Keratinocyte (primary cell): ENCODE measurements at regions not wholly inside any gene's neighbourhood (a gene's known extent, or its start where the extent isn't known, plus 50 kb on each side); places are given as distances from the start of the nearest gene placed in this dataset.

Experiments used
- DNase-seq: peaks from one replicate; pipeline ENCODE4 v3.0.0-alpha.2; 2011; ENCODE audit warnings: low read depth, missing footprints, low spot score
- FAIRE-seq: peaks from 2 replicates; lab custom pipeline; 2011; peaks lifted over from hg19 to GRCh38; lab: Jason Lieb, UNC
- H2AFZ ChIP-seq: 2 replicates; pipeline ENCODE4 v1.6.0; 2012; ENCODE audit warnings: low read length, control low read depth, inconsistent platforms; ENCODE audit not compliant: control insufficient read depth
- H3K27ac ChIP-seq: 2 replicates; pipeline ENCODE4 v1.5.1; 2011; ENCODE audit warnings: low read length; ENCODE audit not compliant: control insufficient read depth, insufficient read depth
- H3K27me3 ChIP-seq: 3 replicates; pipeline ENCODE4 v1.6.0; 2011; ENCODE audit warnings: low read length; ENCODE audit not compliant: control insufficient read depth, insufficient read depth; ENCODE audit errors: extremely low read depth
- H3K36me3 ChIP-seq, 2 experiments: 2 replicates in 1 of 2; 3 replicates in 1 of 2; pipeline ENCODE4 v1.5.1; 2011; ENCODE audit warnings: low read length in 2 of 2, mild to moderate bottlenecking in 1 of 2; ENCODE audit not compliant: control insufficient read depth in 2 of 2, insufficient read depth in 2 of 2; ENCODE audit errors: extremely low read depth in 1 of 2
- H3K4me1 ChIP-seq: 3 replicates; pipeline ENCODE4 v1.5.1; 2011; ENCODE audit warnings: low read length; ENCODE audit not compliant: control insufficient read depth, insufficient read depth; ENCODE audit errors: extremely low read depth
- H3K4me2 ChIP-seq: 3 replicates; pipeline ENCODE4 v1.6.0; 2011; ENCODE audit warnings: low read depth, low read length; ENCODE audit not compliant: control insufficient read depth, insufficient read depth; ENCODE audit errors: extremely low read depth
- H3K4me3 ChIP-seq, 3 experiments: fragments of 200-600 bp in 1 of 3; sonication (generic) in 1 of 3; 2 replicates in 2 of 3; 3 replicates in 1 of 3; pipeline ENCODE4 v1.5.1; 2011 to 2016; ENCODE audit warnings: low read length in 3 of 3, mild to moderate bottlenecking in 3 of 3, control low read depth in 2 of 3, inconsistent platforms in 1 of 3, low read depth in 1 of 3, mixed read lengths in 1 of 3, mixed run types in 1 of 3, moderate library complexity in 1 of 3; ENCODE audit not compliant: control insufficient read depth in 2 of 3, insufficient read depth in 2 of 3; ENCODE audit errors: extremely low read depth in 1 of 3
- H3K79me2 ChIP-seq: 2 replicates; pipeline ENCODE4 v1.6.0; 2012; ENCODE audit warnings: low read length; ENCODE audit not compliant: control insufficient read depth, insufficient read depth
- H3K9ac ChIP-seq: 3 replicates; pipeline ENCODE4 v1.6.0; 2011; ENCODE audit warnings: low read length; ENCODE audit not compliant: control insufficient read depth, insufficient read depth; ENCODE audit errors: extremely low read depth
- H3K9me1 ChIP-seq: 3 replicates; pipeline ENCODE4 v1.6.0; 2011; ENCODE audit warnings: low read length; ENCODE audit not compliant: control insufficient read depth, insufficient read depth; ENCODE audit errors: extremely low read depth
- H3K9me3 ChIP-seq: 2 replicates; pipeline ENCODE4 v1.5.1; 2012; ENCODE audit warnings: low read depth, low read length; ENCODE audit not compliant: control insufficient read depth
- H4K20me1 ChIP-seq: 3 replicates; pipeline ENCODE4 v1.6.0; 2011; ENCODE audit warnings: low read length; ENCODE audit not compliant: control insufficient read depth, insufficient read depth; ENCODE audit errors: extremely low read depth
- EZH2 ChIP-seq: IDR thresholded peaks from one replicate; pipeline ENCODE4 v1.6.1; 2012; ENCODE audit warnings: inconsistent platforms, mild to moderate bottlenecking, low read length, moderate library complexity
- dilution Hi-C: fragments of 300-500 bp; cut with MboI; formaldehyde crosslinking; loops from one replicate; pipeline ENCODE4 v1.7.0; 2020; ENCODE audit warnings: low sequenced_read_pairs; ENCODE audit not compliant: extremely low pct_ligation_motif_present
- TF ChIP-seq, protein P1 (sequence below), 3 experiments: IDR thresholded peaks in 1 of 3; conservative IDR thresholded peaks in 1 of 3; optimal IDR thresholded peaks in 1 of 3; 2 replicates in 2 of 3; 3 replicates in 1 of 3; pipeline versions ENCODE3 to v1.5.1; 2011; ENCODE audit warnings: low read length in 3 of 3, mild to moderate bottlenecking in 3 of 3, moderate library complexity in 2 of 3, control low read depth in 1 of 3, inconsistent platforms in 1 of 3; ENCODE audit not compliant: insufficient read depth in 2 of 3; ENCODE audit errors: extremely low read depth in 1 of 3

- DNase-seq (no peak), FAIRE-seq (no peak)
- Histone ChIP-seq H3K4me1 (no peaks in the 10 kb centered on the region), H2AFZ (no peak overlapping the region), H3K4me2 (no peak overlapping the region), H3K4me3 (no peak overlapping the region), H3K9me3 (no peaks in the 10 kb centered on the region), H3K9ac (no peak overlapping the region), H3K79me2 (no peaks in the 10 kb centered on the region), H3K36me3 (no peaks in the 10 kb centered on the region), H3K27ac (no peak overlapping the region), H3K9me1 (no peaks in the 10 kb centered on the region), H4K20me1 (no peaks in the 10 kb centered on the region), H3K27me3 (no peaks in the 10 kb centered on the region)
- TF ChIP-seq EZH2: no peak
- TF ChIP-seq, protein P1, sequence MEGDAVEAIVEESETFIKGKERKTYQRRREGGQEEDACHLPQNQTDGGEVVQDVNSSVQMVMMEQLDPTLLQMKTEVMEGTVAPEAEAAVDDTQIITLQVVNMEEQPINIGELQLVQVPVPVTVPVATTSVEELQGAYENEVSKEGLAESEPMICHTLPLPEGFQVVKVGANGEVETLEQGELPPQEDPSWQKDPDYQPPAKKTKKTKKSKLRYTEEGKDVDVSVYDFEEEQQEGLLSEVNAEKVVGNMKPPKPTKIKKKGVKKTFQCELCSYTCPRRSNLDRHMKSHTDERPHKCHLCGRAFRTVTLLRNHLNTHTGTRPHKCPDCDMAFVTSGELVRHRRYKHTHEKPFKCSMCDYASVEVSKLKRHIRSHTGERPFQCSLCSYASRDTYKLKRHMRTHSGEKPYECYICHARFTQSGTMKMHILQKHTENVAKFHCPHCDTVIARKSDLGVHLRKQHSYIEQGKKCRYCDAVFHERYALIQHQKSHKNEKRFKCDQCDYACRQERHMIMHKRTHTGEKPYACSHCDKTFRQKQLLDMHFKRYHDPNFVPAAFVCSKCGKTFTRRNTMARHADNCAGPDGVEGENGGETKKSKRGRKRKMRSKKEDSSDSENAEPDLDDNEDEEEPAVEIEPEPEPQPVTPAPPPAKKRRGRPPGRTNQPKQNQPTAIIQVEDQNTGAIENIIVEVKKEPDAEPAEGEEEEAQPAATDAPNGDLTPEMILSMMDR (optimal IDR thresholded peaks at IDR 0.05 in 1 of 3, IDR thresholded peaks at IDR 0.05 in 1 of 3, conservative IDR thresholded peaks at IDR 0.05 in 1 of 3; ENCODE audit: extremely low read depth in 1 of 3, insufficient read depth in 2 of 3, low read length in 3 of 3): no peak
- dilution Hi-C loops: no loop called here
Measured at GRCh38 chr9:11443631-11444030, 830.8 kb upstream of the PTPRD start.

DNA sequence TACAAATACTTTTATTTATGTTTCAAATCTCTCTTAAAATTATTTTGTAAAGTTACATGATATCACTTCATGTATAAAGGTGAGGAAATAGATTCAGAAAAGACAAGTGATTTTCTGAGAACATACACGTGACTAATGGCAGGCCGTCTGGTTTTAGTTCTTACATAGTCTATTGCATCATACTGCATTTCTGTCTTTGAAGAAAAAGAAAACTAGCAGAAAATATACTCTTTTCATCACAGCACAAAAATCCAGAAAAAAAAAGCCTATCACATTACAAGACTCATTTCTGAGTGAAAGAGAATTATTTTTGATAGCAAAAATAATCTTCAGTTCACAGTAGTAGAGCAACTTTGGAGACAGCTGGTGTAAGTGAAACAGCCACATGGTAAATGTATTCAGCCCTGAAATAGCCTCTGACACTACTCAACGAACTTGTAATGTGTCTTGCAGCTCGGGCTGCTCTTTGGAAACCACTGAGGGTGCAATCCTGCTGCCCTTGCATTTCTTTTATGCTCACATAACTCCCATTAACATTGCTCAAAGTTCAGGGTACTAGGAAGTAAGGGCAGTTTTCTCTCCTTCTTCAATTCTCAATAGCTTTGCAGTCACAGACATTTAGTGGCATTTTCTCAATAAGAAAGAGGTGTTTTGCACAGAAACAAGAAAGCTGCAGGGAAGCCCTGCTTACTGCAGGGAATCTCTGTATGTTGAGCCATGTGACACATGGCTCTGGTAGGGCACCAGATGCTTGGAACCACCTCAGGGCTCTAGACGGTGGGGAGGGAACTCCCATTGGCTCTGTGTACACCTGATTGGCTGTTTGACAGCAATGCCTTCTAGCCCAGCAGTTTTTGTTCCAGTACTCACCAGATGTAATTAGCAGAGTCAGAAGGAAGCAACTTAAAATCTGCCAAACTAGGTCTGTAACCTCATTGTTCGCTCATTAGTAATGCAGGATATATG is 845.3 kb upstream of the PTPRD start:
- Histone ChIP-seq H3K9me1 (no peaks in the 10 kb centered on the region), H3K9ac (no peak overlapping the region), H4K20me1 (no peaks in the 10 kb centered on the region), H3K4me1 (no peaks in the 10 kb centered on the region), H3K9me3 (no peaks in the 10 kb centered on the region), H3K4me2 (no peak overlapping the region), H3K79me2 (no peaks in the 10 kb centered on the region), H3K27ac (no peak overlapping the region), H2AFZ (no peak overlapping the region), H3K36me3 (no peaks in the 10 kb centered on the region), H3K4me3 (no peak overlapping the region), H3K27me3 (no peaks in the 10 kb centered on the region)
- TF ChIP-seq EZH2: no peak
- TF ChIP-seq, protein P1 (optimal IDR thresholded peaks at IDR 0.05 in 1 of 3, IDR thresholded peaks at IDR 0.05 in 1 of 3, conservative IDR thresholded peaks at IDR 0.05 in 1 of 3; ENCODE audit: extremely low read depth in 1 of 3, insufficient read depth in 2 of 3, low read length in 3 of 3): no peak
- no peak for DNase-seq
- no peak for FAIRE-seq
- dilution Hi-C loops: no loop called here
